ENCODE measurements at regions not wholly inside any gene's neighbourhood (a gene's known extent, or its start where the extent isn't known, plus 50 kb on each side); places are given as distances from the start of the nearest gene placed in this dataset.

GRCh38 chr12:30845676-30846075 lies 80.9 kb upstream of the TSPAN11 start:
- in situ Hi-C loops (cut with MboI; ENCODE audit: low pct_ligation_motif_present in 1 of 4, low pct_unique_long_range_greater_than_20kb in 1 of 4, low sequenced_read_pairs in 3 of 4) = loop anchor here in 3 of 4 donors (10.0 to 25.0 kb wide), 2 partner anchors 389 to 392 kb away; no protein-coding TSS in a partner anchor
- H3K4me3 ChIP-seq = no peak overlapping the region
- no peaks in the 10 kb centered on the region for H3K27me3 ChIP-seq
- H3K9me3 ChIP-seq = no peaks in the 10 kb centered on the region
- H3K27ac ChIP-seq = no peak overlapping the region
- H3K4me1 ChIP-seq = no peaks in the 10 kb centered on the region
- WGBS, 2 donors (ENCODE audit: low coverage in 1 of 2) = 68 to 77% methylated on average over 3 to 5 of the region's 5 CpGs
- no peaks in the 10 kb centered on the region for H3K36me3 ChIP-seq
- DNase-seq = no peak
- intact Hi-C loops (cut with DNase I; ENCODE audit: low total_unique reads) = no loop called here
- no peak for TF ChIP-seq CTCF (IDR thresholded peaks at IDR 0.05)
- no peak for TF ChIP-seq POLR2A (IDR thresholded peaks at IDR 0.05)
- no peak for TF ChIP-seq EP300 (IDR thresholded peaks at IDR 0.05; ENCODE audit: low read depth)
- no peak for TF ChIP-seq POLR2AphosphoS5 (IDR thresholded peaks at IDR 0.05)

- in situ Hi-C loops (cut with MboI; ENCODE audit: low pct_ligation_motif_present in 1 of 4, low pct_unique_long_range_greater_than_20kb in 1 of 4, low sequenced_read_pairs in 3 of 4) (loop anchor here in 3 of 4 donors (10.0 to 25.0 kb wide), 2 partner anchors 392 to 394 kb away; no protein-coding TSS in a partner anchor), intact Hi-C loops (cut with DNase I; ENCODE audit: low total_unique reads) (no loop called here)
- no peak overlapping the region for H3K27ac ChIP-seq
- WGBS, 2 donors (ENCODE audit: low coverage in 1 of 2) = 83 to 97% methylated on average over 2 to 3 of the region's 3 CpGs
- no peaks in the 10 kb centered on the region for H3K27me3 ChIP-seq
- H3K4me1 ChIP-seq = no peaks in the 10 kb centered on the region
- H3K36me3 ChIP-seq = no peaks in the 10 kb centered on the region
- no peak overlapping the region for H3K4me3 ChIP-seq
- TF ChIP-seq POLR2AphosphoS5 (IDR thresholded peaks at IDR 0.05) (no peak), EP300 (IDR thresholded peaks at IDR 0.05; ENCODE audit: low read depth) (no peak), CTCF (IDR thresholded peaks at IDR 0.05) (no peak), POLR2A (IDR thresholded peaks at IDR 0.05) (no peak)
- no peaks in the 10 kb centered on the region for H3K9me3 ChIP-seq
- DNase-seq = no peak
These were observed 83.3 kb upstream of the TSPAN11 start for GRCh38 chr12:30843211-30843610.

GRCh38 chr12:30840715-30841114 lies 85.8 kb upstream of the TSPAN11 start:
- H3K4me3 ChIP-seq = no peak overlapping the region
- WGBS, 2 donors (ENCODE audit: low coverage in 1 of 2) = 77 to 100% methylated on average over 1 to 3 of the region's 3 CpGs
- no peaks in the 10 kb centered on the region for H3K36me3 ChIP-seq
- no peaks in the 10 kb centered on the region for H3K9me3 ChIP-seq
- no peak for DNase-seq
- H3K27ac ChIP-seq = no peak overlapping the region
- intact Hi-C loops (cut with DNase I; ENCODE audit: low total_unique reads) = no loop called here
- in situ Hi-C loops (cut with MboI; ENCODE audit: low pct_ligation_motif_present in 1 of 4, low pct_unique_long_range_greater_than_20kb in 1 of 4, low sequenced_read_pairs in 3 of 4) = loop anchor here in 3 of 4 donors (10.0 to 25.0 kb wide), 2 partner anchors 394 to 397 kb away; no protein-coding TSS in a partner anchor
- TF ChIP-seq CTCF (IDR thresholded peaks at IDR 0.05) (no peak), POLR2A (IDR thresholded peaks at IDR 0.05) (no peak), POLR2AphosphoS5 (IDR thresholded peaks at IDR 0.05) (no peak), EP300 (IDR thresholded peaks at IDR 0.05; ENCODE audit: low read depth) (no peak)
- peaks cover 6% of the 10 kb centered on the region for H3K27me3 ChIP-seq
- H3K4me1 ChIP-seq = no peaks in the 10 kb centered on the region

GRCh38 chr12:30839643-30840220 lies 85.0 kb upstream of the CAPRIN2 start:
- H3K4me3 ChIP-seq = no peak overlapping the region
- intact Hi-C loops (cut with DNase I; ENCODE audit: low total_unique reads) = no loop called here
- DNase-seq = no peak
- H3K4me1 ChIP-seq = no peaks in the 10 kb centered on the region
- TF ChIP-seq POLR2AphosphoS5 (IDR thresholded peaks at IDR 0.05) (no peak), EP300 (IDR thresholded peaks at IDR 0.05; ENCODE audit: low read depth) (no peak), CTCF (IDR thresholded peaks at IDR 0.05) (no peak), POLR2A (IDR thresholded peaks at IDR 0.05) (no peak)
- peaks cover 6% of the 10 kb centered on the region for H3K27me3 ChIP-seq
- 50 to 80% methylated on average over 1 to 7 of the region's 7 CpGs for WGBS, 2 donors (ENCODE audit: low coverage in 1 of 2)
- H3K27ac ChIP-seq = no peak overlapping the region
- in situ Hi-C loops (cut with MboI; ENCODE audit: low pct_ligation_motif_present in 1 of 4, low pct_unique_long_range_greater_than_20kb in 1 of 4, low sequenced_read_pairs in 3 of 4) = loop anchor here in 3 of 4 donors (10.0 to 25.0 kb wide), 2 partner anchors 395 to 398 kb away; no protein-coding TSS in a partner anchor
- no peaks in the 10 kb centered on the region for H3K36me3 ChIP-seq
- no peaks in the 10 kb centered on the region for H3K9me3 ChIP-seq
